Bone marrow (tissue), 2 donors: ENCODE measurements at regions not wholly inside any gene's neighbourhood (a gene's known extent, or its start where the extent isn't known, plus 50 kb on each side); places are given as distances from the start of the nearest gene placed in this dataset.

Source experiments
- DNase-seq, 2 donors: peaks; one replicate each; lab custom pipeline; 2025; lab: John Stamatoyannopoulos, UW

DNA sequence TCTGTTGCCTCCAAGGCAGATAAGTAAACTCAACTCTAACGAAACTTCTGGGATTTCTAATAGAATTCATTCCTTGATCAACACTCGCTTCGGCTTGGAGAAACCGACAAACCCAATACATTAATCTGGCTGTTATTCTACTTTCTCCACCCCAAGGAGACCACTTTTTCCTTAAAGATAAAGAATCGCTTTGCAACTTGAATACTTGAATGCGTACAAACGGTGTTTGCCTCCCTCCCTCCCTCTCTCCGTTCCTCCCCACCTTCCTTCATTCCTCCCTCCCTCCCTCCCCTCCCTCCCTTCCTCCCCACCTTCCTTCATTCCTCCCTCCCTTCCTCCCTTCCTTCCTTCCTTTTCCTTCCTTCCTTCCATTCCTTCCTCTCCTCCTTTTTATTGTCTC, 432.6 kb downstream of the HAPSTR1 start:
- no peak for DNase-seq

DNA sequence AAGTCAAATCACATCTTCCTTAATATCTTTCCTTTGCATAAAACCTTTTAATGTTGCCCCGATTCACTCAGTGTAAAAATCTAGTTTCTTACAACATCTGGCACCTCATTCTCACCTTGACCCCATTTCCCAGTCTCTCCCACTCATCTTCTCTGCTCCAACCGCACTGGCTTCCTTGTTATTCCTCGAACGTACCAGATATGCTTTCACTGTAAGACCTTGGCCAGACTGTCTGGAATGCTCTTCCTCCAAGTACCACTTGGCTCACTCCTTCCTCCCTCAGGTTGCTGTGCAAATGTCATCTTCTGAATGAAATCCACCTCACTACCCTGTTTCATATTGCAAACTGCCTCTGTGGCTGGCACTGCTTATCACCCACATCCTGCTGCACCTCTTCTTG, 433.6 kb downstream of the HAPSTR1 start:
- DNase-seq = no peak

DNA sequence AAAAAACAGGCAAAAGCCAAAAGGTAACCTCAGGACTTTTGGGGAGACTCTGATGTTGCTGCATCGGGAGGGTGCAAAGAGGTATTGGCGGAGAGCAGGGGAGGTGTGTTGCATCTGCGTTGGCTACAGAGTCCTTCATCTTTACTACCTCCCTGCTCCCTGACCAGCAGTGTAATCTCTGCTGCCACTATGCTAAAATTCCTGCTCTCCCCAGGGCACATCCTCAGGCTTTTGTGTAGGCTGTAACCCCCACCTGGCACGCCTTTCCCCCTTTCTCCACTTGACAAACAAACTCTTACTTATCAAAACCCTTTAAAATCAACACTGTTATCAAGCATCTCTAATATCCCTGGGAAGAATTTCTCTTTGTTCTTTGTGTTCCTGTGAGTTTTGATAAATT, 435.3 kb downstream of the HAPSTR1 start:
- DNase-seq = no peak

DNA sequence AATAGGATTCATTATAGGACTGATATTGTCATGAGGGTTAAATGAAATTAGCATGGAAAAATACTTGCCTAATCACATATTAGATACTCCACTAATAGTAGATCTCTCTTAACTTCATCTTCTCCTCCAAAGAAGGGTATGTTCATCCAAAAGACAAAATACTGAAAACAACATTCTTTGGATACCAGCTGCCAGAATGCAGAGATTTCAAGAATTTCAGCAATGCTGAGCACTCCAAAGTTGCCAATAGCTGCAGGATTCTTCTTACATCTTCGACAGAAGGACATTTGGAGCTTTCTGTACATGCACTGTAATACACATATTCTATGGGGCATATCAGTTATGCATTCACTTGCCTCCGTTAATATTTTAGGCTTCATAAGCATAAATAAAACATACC, 436.5 kb downstream of the HAPSTR1 start:
- no peak for DNase-seq

DNA sequence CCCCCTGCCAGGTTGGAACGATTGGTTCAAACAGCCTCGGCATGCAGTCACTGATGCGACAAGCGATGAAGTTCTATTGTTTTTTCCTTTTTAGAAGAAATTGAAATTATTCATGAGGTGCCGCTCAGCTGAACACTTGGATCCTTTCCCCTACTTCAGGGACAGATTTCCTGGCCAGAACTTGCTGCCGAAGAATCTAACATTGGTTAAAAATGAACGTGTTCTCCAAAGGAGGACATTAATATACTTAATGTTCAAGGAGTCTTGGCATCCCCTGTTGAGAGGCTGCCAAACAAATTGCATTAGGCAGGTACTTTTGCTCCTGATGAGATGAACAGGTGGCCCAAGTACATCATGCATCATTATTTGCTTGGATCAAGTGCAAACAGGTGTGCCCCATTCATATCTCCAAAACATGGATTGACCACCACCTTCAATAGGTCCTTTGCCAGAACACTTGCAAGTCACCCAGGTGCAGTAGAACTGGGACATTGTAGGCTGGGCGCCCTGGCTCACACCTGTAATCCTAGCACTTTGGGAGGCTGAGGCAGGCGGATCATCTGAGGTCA, 437.2 kb downstream of the HAPSTR1 start:
- no peak for DNase-seq

DNA sequence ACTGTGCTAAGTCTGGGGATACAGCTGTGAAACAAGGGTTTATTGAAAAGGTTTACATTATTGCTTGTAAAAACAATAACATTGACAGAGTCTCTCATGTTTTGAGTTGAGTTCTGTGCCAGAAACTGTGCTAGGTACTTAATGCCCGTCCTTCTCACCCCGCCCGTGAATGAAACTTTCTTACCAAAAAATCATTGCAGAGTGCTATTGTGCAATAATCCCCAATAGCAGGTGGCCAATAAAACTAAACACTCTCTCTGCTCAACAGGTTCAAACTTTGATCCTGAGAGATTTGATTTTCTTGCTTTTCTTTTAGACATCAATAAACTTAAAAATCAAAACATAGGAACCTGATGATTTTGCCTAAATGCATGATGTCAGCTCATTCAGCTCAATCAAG, 441.6 kb downstream of the HAPSTR1 start:
- DNase-seq = no peak

DNA sequence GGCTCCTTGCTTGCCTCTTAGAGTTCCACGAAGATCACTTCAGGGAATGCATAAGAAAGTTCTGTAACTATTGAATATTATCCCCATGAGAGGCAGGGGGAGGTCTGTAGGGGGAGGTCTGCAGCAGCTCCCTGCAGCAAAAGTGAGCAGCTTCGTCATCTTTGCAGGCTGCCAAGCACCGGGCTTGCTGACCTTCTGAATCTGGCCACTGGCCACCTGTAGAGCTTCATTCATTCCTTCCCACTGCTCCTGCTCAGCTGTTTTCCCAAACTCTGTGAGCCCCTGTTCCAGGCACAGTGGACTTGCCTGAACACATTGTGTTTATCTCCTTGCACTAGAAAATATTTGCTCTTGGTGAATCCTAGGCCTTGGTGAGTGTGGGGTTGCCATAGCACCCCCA, 443.3 kb downstream of the HAPSTR1 start:
- no peak for DNase-seq

DNA sequence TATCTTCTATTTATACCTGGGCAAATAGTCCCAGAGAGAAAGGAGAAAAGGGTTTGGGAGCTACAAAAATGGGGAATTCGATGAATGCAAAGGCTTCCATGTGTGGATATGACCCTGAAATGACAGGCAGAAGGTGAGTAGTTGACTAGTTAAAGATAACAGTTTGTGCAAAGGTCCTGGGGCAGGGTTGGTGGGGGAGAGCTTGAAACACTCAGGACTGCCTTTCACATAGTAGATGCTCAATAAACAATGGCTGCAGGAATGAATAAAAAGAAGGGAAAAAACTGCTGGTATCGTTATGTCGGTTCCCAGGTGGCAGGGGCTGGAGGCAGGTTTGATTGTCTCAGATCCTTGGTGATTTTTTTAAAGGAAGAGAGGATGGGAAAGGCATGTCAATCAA, 445.5 kb downstream of the HAPSTR1 start:
- DNase-seq = no peak

DNA sequence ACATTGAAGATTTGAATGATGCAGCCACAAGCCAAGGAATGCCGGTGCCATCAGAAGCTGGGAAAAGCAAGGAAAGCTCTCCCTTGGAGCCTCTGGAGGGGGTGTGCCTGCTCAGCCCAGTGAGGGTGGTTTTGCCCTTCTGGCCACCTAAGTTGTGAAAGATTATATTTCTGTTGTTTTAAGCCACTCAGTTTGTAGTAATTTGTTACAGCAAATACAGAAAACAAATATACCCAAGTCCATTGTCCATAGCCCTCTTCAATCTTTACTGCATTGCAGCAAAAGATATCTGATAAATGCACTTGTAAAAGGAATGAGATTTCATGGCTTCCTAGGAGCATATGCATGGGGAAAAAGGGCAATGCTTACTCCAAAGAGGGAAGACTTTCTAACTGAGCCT, 447.9 kb downstream of the HAPSTR1 start:
- DNase-seq = no peak

DNA sequence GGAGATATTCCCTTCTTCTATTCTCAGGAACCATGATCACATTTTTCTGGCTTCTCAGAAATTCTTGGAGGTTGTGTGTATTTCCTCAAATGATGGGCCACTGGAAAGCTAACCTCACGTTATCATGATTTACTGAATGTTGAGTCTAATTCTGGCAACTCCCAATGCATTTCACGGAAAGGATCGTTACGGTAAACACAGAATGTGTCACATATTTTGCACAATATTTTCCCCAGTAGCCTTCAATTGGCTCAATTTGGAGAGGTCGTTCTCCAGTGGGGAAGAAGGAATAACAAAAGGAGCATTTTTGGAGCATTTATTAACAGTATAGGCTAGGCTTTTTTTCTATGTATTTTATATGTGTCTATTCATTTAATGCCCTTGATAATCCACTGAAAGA, 450.3 kb downstream of the HAPSTR1 start:
- no peak for DNase-seq

DNA sequence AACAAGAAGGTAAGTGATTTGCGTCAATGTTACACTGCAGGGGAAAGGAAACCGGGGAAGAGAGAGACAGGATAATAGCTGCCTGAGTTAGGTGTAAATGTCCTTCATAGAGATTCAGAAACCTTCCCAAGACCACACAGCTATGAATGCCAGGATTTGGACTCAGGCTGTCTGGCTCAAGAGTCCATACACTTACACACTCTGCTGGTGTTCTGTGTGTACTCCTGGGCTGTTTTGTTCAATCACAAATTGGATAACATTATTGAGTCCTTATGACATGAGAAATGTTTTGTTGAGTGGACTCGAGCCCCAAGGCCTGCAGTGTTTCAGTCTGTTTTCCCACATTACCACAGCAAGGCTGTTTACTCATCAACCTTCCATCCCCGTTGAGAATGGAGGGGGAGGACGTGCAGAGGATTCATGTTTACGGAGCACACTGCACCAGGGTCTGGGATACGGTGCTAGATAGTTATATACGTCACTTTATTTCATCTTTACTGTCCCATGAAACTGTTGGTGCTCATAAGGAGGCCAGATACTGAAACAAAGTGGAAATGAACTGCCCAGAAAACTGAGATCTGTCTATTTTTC, 450.8 kb downstream of the HAPSTR1 start:
- no peak for DNase-seq

DNA sequence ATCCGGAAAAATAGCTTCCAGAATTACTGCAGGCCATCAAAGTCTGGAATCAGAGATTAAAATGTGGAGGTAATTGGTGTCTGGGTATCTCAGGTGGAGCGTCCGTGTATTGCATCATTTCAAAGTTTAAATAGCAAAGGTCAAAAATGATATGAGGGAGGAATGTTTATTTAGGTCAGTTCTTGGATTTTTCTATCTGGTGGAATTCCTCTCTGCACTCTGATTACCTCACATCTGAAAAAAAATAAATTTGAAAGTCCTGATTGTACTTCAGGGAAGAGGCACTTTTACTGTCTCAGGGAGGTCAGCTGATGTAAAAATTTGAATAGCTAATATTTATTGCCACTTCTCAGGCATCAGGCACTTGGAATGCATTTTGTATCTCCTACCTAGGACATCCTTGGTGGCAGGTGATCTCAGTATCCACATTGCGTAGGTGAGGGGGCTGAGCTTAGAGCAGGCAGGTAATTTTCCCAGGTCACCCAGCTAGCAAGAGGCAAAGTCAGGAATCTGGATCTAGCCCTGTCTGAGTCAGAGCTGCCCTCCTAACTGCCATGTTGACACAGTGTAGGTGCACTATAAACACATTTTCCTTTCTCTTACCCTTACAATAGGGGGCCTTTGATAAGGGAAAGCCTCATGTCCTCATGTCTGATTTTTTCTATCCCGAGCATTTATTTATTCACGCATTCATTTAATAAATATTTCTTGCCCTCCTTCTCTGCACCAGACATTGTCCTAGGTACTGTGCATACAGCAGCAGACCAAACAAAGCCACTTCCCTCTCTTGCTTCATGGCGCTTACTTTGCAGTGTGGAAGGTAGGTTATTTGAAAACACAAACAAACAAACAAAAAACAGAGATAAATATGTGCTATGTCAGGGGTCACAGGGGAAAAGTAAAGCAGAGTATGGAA, 454.3 kb downstream of the HAPSTR1 start:
- DNase-seq = no peak

DNA sequence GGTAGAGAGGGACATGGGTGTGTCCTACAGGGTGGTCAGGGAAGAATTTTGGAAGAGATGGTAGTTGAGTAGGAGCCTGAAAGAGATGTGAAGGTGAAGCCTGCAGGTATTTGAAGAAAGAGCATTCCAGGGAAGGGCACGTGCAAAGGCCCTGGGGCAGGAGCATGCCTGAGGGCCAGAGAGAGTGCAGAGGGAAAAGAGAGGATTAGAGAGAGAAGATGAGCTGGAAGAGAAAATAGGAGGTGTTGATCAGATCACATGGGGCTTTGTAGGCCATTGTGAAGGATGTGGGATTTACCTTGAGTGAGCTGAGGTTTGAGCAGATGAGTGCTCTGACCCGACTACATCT, 455.0 kb downstream of the HAPSTR1 start:
- DNase-seq = no peak

DNA sequence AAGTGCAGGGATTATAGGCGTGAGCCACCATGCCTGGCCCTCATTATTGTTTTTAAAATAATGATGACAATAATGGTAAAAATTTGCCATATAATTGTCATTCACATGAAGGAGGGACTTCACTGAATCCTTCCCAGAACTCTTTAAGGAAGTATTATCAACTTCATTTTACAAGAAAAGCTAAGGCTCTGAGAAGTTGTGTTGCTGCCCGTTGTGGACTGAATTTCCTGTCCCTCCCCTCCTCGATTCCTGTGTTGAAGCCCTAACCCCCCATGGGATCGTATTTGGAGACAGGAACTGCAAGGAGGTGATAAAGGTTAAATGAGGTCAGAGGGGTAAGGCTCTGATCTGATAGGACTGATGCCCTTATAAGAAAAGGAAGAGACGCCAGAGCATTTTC, 458.0 kb downstream of the HAPSTR1 start:
- no peak for DNase-seq

DNA sequence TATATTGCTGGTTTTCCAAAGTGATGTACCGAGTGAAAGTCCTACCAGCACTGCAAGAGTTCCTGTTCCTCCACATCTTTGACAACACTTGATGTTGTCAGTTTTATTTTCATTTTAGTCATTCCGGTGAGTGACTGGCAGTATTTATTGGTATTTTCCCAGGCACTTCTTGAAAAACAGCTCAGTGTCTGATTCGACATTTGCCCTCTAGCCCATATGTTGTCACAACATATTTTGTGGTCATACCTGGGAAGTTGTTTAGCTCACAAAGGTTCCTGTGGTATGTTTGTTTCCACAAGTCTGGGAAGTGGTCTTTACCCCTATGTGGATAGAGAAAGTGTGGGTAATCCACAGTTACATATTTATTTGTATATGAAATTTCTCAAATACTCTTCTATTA, 463.6 kb downstream of the HAPSTR1 start:
- no peak for DNase-seq

DNA sequence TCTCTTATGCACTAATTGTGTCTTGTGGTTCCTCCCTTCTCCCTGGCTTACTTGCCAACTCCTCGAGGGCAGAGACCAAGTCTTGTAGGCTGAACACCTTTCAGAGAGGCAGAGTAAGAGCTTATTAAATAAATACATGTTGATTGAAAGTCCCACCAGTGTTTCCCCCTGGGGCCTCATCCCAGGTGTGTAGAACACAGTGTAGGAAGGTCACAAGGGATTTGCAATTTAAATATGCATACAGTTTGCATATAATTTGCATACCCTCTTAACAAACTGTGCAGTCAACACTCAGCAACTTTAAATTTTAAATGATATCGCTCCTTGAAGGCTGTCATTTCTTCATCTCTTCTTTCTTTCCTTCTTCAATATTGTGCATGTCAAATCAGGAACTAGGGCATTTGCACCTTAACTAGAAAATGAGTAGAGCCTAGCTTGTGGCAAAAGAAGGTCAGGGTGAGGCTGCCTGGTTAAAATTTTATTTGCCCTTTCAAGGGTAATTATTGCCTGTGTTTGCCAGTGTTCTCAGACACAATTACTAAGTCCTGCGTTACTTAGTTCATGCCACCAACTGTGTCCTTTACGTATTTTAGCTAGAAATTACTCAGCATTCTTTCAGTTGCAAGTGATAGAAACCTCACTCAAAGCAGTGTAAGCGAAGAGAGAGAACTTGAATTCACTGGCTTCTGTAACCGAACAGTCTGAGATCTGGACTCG, 465.7 kb downstream of the HAPSTR1 start:
- no peak for DNase-seq

DNA sequence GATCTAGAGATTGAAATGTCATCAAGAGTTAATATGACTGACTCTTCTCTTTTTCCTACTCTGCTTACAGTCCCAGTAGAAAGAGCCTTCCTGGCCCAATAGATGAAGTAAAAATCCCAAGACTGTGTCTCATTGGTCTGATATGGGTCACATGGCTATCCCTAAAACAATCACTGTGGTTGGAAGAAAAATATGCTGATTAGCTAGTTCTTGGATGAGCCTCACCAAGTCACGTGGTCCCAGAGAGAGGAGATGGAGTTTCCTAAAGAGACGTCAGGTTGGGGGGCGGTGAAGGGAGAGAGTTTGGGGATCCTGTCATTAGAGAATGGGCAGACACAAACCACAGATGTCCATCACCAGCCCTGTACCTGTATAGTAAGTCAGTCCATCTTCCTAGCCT, 466.3 kb downstream of the HAPSTR1 start:
- no peak for DNase-seq

DNA sequence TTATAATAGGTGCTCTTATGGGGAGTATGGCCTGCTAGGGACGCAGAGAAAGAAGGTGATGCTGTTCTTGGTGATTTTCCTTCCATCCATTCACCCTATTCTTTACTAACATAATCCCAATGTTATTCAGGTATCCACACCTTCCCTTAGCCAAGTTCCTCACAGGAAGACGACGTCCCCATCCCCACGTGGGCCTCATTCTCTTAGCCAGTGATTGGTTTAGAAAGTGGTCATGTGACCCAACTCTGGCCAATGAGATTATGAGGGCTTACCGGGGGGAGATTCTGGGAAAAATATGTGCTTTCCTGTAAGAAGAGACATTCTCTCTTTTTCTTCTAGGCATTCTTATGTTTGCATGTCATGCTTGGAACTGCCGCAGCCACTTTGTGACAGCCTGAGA, 474.7 kb downstream of the HAPSTR1 start:
- DNase-seq = no peak

DNA sequence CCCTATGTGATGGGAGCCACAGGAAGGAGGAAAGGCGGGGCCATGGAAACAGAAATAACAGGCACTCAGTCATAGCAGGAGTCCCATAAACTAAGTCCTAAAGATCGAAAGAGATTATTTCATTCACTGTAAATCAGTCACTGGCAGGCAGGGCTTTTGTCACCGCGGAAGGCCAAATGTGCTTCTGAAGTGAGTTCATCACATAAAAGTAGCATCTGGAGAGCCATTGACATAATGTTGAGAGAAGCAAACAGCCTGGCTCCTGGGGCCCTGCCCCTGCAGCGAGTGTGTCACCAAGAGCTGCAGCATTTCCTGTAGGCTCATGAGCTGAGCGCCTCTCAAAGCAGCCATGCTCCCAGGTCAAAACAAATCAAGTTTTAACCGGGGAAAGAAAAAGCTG, 476.2 kb downstream of the HAPSTR1 start:
- no peak for DNase-seq

DNA sequence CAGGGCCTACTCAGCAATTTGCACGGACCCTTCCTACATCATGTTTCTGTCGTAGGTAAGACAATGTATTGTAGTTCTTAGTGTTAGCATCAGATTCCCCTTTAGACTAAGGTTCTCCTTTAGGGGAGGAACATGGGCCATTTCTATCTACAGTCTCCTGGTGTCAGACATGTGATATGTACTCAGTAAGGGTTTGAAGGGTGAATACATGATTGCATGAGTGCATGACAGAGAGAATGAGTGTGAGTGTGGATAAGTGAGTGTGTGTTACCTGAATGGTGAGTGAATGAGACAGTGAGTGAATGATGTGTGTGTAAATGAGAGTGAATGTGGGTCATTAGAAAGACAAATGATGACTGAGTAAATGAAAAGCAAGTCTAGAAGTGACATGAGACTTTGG, 476.8 kb downstream of the HAPSTR1 start:
- DNase-seq = no peak

DNA sequence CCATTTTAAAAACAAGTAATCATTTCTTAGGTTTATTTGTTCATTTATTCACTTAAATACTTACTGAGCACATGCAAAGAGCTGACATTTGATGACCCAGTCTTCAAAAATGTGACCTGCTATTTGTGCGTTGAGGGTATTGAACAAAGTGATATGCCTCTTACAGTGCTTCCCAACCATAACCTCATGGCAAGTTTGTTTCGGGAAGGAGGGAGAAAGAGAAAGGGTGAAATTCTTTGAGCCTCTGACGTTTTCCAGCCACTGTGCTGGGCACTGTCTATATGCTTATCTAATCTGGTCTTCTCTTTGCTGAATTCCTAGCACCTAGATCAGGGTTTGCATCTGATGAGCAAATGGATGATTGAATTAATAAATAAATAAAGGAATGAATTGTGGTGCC, 479.1 kb downstream of the HAPSTR1 start:
- no peak for DNase-seq

DNA sequence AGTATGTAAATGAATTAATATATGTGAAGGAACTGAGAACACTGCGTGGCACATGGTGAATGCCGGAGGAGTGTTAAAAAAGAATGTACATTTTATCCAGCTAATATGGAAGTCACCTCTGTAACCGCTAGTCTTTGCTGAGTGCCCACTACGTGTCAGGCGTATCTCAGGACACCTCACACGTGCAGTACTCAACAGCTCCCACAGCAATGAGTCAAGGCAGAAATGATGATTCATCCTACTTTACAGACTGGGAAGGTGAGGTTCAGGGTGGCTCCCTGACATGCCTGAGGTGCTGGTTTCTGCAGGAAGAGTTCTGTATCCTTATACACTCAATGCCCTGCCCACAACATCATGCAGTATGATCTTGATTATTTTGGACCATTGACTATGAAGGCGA, 487.0 kb downstream of the HAPSTR1 start:
- DNase-seq = no peak

DNA sequence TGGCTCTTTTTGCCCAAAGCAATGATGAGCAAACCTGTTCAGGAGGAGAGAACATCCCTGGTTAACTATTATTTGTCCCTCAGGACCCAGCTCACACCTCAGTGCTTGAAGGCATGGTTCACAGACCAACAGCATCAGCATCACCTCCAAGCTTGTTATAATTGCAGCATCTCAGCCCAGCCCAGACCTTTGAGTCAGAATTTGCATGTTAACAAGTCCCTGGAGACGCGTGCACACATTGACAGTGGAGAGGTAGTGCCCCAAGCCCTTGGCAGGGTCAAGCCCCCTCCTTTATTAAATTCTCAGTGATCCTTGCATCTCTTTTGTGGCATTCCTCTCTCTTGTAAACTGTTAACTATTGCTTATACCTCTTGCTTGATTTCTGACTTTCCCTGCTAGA, 488.6 kb downstream of the HAPSTR1 start:
- DNase-seq = no peak
